ENCODE measurements at regions not wholly inside any gene's neighbourhood (a gene's known extent, or its start where the extent isn't known, plus 50 kb on each side); places are given as distances from the start of the nearest gene placed in this dataset.
"Not testable (repeated sequence)": the region's sequence is repeated elsewhere in the genome, so short reads cannot be mapped to it uniquely, and the experiment has no call there.

DNA sequence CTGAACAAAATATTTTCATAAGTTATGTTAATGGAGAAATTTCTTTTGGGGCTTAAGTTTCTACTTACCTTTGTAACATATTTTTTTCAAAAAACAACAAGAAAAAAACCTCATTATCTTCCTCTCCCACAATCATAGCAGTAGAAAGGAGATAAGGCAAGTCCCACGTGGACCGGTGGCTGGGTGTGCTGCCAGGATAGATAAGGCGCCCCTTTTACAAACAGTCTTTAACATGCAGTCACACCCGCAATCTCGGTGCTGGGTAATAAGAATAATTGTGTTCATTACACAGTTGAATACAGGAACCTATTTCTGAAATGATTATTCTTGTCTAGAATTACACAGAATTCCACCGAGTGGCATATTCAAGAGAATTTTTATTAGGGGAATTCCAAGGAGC lies 1202.3 kb downstream of the UQCRFS1 start:
- DNase-seq: no peak
- intact Hi-C loops (cut with DNase I): no loop called here

DNA sequence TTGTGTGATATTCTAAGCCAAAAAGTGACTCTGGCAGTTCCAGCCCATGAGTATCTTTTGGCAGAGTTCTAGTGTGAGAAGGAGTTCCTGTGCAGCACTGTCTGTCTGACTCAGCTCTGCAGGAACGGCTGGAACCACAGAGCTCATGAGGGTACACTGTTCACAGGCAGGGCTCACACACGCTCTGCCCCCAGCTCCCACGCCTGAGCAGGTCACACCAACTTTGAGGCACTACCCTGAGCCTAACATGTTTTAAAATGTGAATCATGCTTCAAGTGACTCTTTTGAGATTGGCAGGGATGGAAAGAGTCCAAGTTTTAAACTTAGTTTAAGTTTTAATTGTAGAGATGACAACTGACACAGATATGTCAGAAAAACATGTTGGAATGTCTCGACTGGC lies 1203.3 kb downstream of the UQCRFS1 start:
- intact Hi-C loops (cut with DNase I): no loop called here
- peak in 1 of 10 donors; percentile 14 for DNase-seq

DNA sequence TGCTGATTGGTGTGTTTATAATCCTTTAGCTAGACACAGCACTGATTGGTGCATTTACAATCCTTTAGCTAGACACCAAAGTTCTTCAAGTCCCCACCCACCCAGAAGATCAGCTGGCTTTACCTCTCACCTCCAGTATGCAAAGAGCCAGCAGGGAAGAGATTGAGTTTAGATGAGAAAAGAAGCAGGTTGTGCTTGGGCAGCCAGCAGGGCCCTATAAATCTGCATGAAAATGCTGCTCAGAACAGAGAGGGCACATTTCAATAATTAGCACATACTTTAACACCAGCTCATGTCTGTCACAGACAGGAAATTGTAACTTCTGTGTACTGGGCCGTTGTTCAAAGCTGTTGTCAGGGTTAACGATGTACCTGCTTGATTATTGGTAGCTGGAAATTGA lies 1204.3 kb downstream of the UQCRFS1 start:
- intact Hi-C loops (cut with DNase I): no loop called here
- no peak for DNase-seq

DNA sequence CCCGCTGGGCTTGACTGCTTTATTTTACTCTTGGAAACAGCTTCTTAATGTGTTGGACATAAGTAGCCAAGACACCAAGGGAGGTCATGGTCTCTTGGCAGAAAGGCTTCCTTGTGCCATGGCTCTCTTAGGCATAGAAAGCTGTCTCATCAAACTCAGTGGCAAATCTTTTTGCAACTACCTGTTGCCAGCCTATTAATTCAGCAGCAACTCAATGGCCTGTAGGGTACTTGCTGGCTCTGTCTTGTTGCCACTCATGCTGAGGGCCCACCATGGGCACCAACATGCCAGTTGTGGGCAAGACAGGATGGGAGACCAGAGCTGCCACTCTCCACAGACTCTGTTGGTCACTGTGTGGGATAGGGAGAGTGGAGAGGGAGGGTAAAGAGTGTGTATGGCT lies 1209.4 kb downstream of the UQCRFS1 start:
- intact Hi-C loops (cut with DNase I): no loop called here
- no peak for DNase-seq

DNA sequence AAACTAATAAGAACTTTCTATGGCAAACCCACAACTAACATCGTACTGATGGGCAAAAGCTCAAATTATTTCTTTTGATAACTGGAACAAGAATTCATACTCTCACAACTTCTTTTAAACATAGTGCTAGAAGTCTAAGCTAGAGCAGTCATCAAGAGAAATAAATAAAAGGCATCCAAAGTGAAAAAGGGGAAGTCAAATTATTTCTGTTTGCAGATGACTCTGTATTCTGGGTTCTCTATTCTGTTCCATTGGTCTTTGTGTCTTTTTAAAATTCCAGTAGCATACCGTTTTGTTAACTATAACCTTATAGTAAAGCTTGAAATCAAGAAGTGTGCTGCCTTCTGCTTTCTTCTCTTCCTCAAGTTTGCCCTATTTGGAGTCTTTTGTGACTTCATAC lies 1215.9 kb downstream of the UQCRFS1 start:
- no peak for DNase-seq
- intact Hi-C loops (cut with DNase I): no loop called here

DNA sequence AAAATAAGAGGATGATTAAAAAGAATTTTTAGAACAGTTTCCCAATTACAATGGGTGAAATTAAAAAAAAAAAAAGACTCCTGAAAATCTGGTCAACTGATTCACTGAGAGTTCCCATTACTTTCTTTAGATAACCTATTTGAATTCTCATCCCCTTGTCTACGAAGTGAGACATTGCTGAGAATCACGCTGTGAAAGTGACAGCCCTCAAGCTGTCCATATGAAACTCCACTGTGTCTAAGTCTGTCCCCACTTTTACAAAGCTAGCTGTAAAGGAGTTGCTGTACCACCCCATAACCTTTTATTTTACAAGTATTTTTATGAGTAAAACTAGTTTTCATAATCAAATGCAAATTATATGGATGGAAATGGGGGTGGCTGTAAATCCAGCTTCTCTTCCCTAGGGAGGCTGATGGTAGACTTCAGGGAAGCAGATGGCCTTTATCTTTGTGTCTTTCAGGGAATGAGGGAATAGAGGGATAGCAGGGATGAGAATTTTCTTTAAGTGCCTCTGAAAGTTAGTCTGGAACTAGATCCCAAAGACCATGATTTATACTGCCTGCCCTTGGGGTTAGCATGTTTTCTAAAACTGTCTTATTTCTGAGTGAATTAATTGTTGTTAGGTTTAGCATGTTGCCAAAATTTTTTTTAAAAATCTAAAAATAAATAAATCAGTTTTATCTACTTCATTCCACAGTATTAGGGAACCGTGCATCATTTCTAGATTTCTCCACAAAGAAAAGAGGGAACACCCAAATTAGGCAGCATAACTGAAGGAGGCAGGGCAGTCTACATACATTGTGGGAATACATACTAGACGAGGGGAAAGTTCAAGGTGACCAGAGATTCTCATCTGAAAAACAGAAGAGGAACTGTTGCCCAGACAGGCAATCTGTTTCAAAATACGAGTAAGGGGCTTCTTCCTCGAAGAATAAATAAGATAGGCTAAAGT lies 1219.1 kb downstream of the UQCRFS1 start:
- intact Hi-C loops (cut with DNase I): no loop called here
- no peak for DNase-seq

DNA sequence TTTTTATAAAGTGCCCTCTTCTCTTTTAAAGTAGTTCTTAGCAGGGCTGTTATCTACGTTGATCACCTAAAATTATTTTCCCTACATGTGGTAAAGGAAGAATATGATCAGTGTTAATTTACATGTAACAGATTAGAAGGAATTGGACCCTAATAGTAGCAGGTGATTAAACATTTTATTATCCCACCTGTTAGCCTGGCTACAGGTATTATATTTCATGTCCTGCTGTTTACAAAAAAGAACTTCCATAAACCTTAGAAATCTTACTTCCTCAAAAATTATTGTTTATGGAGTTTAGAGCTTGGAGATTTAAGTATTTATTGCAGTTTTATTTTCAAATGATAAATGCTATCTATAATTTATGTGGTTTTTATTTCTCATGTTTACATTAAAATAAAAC lies 1226.7 kb downstream of the UQCRFS1 start:
- no peak for DNase-seq
- intact Hi-C loops (cut with DNase I): no loop called here

DNA sequence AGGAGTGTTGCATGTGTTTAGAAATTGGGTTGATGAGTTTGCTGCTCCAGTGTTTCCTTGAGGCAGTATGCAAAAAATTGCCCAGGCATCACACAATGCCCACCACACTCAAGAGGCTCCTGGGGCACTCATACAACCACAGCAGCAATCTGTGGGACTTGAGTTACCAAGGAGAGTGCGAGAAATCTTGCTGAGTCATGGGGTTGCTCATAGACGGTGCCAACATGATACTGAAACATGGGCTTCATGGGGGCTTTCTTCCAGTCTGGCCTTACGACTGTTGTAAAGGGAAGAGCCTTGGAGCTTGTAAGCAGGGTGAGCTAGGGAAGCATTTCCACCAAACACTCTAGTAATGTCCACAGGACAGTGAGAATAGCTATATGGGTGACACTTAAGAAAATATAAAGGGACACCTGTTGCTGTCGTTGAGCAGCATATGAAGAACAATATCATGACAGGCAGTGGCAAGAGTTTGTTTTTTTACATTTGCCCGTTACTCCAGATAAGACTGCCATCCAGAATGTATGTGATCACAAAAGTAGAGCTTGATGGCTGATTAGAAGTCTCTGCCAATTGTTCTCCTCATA lies 1237.4 kb downstream of the UQCRFS1 start:
- no peak for DNase-seq
- intact Hi-C loops (cut with DNase I): no loop called here

DNA sequence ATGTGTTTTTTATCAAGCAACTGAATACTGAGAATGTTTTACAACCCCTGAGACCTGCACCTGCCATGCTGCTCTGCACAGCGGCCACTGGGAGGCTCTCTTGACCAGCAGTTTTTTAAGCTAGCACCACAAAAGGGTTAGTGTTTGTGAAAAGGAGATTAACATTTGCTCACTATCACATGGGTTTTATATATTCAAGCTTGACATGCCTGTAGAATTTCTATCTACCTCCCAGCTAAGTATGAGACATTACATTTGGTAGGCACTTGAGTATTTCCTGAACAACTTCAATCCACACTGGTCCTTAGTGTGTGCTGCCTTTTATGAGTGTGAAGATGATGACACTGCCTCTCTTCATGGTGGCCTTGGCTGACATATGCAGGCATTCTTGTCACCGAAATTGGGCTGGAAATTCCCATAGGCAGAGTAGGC lies 1238.9 kb downstream of the UQCRFS1 start:
- intact Hi-C loops (cut with DNase I): loop anchor here (1.0 kb wide), 1 partner anchor 351 kb away; no protein-coding TSS in a partner anchor
- DNase-seq: peak; percentile 21 to 92 (median 54)

DNA sequence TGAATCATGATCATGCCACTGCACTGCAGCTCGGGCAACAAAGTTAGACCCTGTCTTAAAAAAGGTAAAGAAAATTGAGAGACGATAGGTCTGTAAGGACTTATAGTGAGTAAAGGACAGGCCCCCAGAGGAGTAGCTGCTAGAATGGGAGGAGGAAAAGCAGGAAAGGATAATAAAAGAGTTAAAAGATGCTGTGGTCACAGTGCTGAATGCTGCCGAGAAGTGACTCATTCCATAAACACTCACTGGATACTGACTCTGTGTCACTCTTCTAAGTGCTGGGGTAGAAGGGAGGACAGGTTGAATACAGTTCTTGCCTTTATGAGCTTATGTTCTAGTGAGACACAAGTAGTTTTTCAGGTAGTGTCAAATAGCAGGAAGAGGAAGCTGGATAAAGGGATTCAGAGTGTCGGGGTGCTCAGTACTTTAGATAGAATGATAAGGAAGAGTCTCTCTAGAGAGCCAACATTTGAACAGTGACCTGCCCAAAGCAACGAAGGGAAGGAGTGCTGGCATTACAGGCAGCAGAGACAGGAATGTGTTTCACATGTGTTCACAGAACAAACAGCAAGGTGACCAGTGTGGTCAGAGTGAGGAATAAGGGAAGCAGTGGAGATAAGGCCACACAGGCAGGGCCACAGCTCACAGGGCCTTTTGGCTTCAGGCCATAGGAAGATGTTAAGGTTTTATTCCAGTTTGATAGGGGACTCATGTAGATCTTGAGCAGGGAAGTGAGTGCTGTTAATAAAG lies 1240.5 kb downstream of the UQCRFS1 start:
- no peak for DNase-seq
- intact Hi-C loops (cut with DNase I): loop anchor here (2.0 kb wide), 1 partner anchor 738 kb away; no protein-coding TSS in a partner anchor

DNA sequence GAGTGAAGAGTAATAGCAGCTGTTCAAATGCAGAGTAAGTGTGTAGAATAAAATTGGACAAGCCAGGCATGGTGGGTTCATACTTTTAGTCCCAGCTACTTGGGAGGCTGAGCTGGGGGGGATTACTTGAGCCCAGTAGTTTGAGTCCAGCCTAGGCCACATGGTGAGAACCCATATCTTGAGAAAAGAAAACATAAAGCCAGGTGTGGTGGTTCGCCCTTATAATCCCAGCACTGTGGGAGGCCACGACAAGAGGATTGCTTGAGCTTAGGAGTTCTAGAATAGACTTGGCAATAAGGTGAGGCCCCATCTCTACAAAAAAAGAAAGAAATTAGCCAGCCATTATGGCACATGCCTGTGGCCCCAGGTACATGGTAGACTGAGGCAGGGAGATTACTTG lies 1241.1 kb downstream of the UQCRFS1 start:
- no peak for DNase-seq
- intact Hi-C loops (cut with DNase I): loop anchor here (2.0 kb wide), 1 partner anchor 739 kb away; no protein-coding TSS in a partner anchor

DNA sequence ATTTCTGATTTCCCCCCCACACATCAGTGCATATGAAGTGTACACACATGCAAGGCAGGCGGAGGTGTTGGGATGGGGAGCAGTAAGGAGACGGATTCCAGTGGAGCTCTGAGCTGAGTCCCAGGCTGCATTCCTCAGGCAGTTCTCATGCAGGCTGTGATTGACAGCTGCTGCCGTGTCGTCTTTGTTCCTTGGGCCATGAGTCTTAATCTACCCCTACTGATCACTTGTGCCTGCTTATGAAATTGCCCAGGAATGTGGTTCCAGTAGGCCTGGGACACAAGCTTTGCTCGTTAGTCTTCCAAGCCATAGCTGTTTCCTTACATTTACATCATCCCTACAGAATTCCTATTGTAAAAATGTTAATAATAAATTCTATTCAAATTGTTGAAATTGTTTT lies 1241.9 kb downstream of the UQCRFS1 start:
- intact Hi-C loops (cut with DNase I): no loop called here
- DNase-seq: no peak

DNA sequence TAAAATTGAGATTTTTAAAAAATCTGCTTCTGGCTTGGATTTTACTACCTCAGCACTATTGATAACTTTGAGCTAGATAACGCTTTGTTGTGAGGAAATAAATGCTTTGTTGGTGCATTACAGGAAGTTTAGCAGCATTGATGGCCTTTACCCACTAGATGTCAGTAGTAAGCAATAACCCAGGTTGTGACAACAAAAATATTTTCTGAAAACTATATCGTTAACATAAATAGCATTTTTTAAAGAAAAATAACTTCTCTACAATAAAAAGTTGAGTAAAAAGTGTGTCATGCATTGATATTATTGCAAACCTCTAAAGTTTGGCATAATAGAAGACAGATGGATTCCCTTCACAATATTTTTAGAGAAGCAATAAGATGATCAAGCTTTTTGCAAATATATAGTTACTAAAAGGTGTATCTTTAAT lies 1246.5 kb downstream of the UQCRFS1 start:
- DNase-seq: no peak
- intact Hi-C loops (cut with DNase I): no loop called here

DNA sequence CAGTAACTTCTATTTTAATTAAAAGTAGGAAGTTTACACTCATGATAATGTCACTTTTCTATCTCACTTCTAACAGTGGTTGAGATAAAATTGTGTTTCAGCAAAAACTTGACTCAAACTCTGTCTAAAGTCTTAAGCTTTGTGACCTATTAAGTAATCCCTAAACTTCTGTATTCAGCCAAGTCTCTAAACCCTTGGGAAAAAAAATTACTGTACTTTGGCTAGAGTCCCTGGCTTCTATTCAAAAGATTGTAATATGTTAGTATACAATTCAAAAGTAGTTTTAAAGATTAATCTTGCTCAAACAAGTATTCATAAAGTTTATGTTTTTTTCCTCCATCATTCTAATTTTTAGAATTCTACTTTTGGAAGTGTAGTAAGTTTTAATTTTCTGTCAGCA lies 1248.8 kb downstream of the UQCRFS1 start:
- no peak for DNase-seq
- intact Hi-C loops (cut with DNase I): no loop called here

DNA sequence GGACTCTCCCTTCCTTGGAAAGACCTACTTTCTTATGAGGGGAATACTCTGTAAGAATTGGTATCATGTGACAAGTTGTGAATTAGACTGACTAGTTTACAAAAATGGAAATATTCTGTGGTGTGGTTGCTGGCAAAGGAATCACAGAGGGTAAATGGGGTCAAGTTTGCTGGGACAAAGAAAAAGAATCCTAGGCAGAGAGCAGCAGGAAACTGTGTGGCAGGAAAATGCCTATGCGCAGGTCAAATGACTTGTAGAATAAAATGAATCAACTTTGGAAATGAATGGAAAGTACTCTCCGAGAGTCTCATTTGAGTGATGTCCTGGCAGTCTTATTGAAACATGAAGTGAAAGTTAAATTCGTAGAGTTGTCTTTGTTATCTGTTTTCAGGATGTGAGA lies 1250.7 kb downstream of the UQCRFS1 start:
- intact Hi-C loops (cut with DNase I): no loop called here

DNA sequence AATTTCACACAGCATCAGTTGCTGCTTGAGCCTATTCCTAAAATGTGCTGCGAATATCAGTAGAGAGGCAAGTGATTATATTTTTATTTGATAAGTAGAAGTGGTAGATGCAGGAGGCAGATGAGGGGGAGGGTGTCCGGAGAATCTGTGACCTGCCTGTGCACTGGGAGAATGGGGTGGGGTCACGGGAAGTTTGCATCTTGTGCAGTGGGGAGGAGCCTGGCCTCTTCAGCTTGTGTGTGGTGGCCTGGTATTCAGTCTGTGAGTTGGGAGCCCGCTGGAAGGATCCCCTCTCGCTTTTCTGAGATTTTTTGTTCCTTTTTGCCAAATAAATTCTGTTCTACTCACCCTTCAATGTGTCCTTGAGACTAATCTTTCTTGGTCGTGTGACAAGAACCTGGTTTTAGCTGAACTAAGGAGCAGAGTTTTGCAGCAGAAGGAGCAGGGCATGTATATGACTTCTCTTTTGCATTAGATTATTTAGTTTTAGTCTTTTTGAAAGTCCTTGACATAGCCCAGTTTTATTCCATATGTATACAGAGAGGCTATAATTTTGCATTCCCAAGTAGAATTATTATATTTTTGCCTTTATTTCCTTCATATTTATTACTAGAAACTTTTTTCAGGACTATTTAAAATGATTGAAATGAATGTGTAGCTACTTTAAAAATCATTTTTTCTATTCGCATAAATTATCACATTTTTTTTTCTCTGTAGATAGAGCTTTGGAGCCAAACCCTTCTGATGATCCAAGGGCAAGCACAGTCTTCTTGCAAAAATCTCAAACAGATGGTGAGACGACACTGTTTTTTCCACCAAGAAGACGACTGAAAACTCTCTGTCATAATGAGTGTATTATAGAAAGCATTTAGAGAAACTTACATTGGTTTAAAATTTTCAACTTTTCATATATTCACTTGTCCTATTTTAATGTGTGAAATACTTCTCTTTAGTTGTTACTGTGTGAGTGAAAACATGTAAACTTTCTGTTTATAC lies 1257.2 kb downstream of the UQCRFS1 start:
- intact Hi-C loops (cut with DNase I): no loop called here
- DNase-seq: no peak

More for the DNA sequence above, 1250.7 kb downstream of the UQCRFS1 start:
- no peak for DNase-seq

DNA sequence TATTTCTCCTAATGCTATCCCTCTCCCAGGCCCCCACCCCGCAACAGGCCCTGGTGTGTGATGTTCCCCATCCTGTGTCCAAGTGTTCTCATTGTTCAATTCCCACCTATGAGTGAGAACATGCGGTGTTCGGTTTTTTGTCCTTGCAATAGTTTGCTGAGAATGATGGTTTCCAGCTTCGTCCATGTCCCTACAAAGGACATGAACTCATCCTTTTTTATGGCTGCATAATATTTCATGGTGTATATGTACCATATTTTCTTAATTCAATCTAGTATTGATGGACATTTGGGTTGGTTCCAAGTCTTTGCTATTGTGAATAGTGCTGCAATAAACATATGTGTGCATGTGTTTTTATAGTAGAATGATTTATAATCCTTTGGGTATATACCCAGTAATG lies 1270.3 kb downstream of the UQCRFS1 start:
- intact Hi-C loops (cut with DNase I); DNase-seq: not testable (repeated sequence)

DNA sequence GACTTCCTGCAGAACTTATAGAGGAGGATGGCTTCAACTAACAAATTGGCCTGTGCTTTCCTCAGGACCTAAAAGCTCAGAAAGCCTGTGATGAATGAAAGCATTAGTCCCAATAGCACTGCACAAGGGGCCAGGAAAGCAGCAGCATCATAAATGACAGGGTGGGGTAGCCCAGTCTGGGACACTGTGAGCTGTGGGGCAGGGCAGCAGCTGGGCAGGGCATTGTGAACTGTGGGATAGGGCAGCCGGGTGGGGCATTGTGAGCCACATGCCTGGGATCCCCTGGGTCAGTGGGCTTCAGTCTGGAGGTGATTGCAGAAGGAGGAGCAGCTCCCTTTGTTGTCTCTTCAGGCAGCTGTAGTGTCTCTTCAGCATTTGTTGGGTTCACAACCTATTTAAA lies 1276.8 kb downstream of the UQCRFS1 start:
- intact Hi-C loops (cut with DNase I): no loop called here

DNA sequence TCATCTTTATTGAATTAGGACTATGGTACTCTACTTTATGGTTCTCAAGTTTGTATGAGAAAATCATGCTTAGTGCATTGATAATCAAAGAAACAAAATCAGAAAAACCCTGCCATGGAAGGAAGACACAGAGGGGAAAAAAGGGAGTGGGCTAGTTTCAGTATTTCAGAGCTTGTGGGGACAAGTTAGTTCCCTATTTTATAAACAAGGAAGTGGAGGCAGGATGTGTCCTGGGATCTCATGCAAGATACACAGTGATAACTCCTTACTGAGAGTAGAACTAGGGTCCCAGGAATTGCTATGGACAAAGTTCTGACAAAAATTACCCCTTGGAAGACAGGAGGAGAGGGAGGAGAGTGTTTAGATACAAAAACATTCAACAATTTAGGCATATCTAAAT lies 1277.3 kb downstream of the UQCRFS1 start:
- DNase-seq: no peak
- intact Hi-C loops (cut with DNase I): no loop called here

More for the DNA sequence above, 1276.8 kb downstream of the UQCRFS1 start:
- no peak for DNase-seq

DNA sequence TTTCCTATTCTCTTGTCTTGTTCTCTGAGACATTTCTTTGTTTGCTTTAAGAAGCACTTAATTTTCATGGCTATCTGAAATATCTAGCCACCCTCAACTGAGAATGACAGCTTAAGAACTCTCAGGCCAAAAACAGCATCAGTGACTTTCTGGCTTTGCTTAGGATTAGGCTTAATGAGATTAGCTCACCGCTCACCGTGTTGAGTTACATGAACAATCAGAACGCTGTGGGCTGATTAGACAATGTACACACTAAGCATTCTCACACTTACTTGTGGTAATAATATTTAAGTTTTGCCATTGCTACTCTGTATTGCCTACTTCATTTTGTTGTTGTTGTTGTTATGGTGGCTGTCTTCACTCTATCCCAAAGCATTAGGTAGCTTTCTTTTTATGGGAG lies 1283.6 kb downstream of the UQCRFS1 start:
- no peak for DNase-seq
- intact Hi-C loops (cut with DNase I): no loop called here
